Effector memory CD4-positive, alpha-beta T cell (primary cell): ENCODE measurements at regions not wholly inside any gene's neighbourhood (a gene's known extent, or its start where the extent isn't known, plus 50 kb on each side); places are given as distances from the start of the nearest gene placed in this dataset.

Source experiments
- DNase-seq, 3 donors: peaks; one replicate each; pipeline ENCODE4 v3.0.0-alpha.2; 2020
- H3K27ac ChIP-seq: 2 replicates; pipeline ENCODE4 v1.7.0; 2013; ENCODE audit warnings: mild to moderate bottlenecking, low read length, moderate library complexity; ENCODE audit not compliant: insufficient read depth, poor library complexity, severe bottlenecking
- H3K27me3 ChIP-seq: replicated peaks from 2 replicates; pipeline ENCODE4 v1.7.0; 2013; ENCODE audit warnings: mild to moderate bottlenecking, low read length; ENCODE audit not compliant: insufficient read depth, control insufficient read depth, poor library complexity, severe bottlenecking
- H3K36me3 ChIP-seq: 2 replicates; pipeline ENCODE4 v1.7.0; 2013; ENCODE audit warnings: mild to moderate bottlenecking, low read length, moderate library complexity; ENCODE audit not compliant: control insufficient read depth, insufficient read depth
- H3K4me1 ChIP-seq: 2 replicates; pipeline ENCODE4 v1.7.0; 2013; ENCODE audit warnings: low read length, mild to moderate bottlenecking; ENCODE audit not compliant: control insufficient read depth, insufficient read depth, poor library complexity, severe bottlenecking
- H3K4me3 ChIP-seq: 2 replicates; pipeline ENCODE4 v1.7.0; 2013; ENCODE audit warnings: low read length, low read depth, mild to moderate bottlenecking; ENCODE audit not compliant: insufficient read depth, poor library complexity, severe bottlenecking
- H3K9me3 ChIP-seq: 2 replicates; pipeline ENCODE4 v1.7.0; 2013; ENCODE audit warnings: mild to moderate bottlenecking, low read length, moderate library complexity; ENCODE audit not compliant: control insufficient read depth

GRCh38 chr2:64359892-64360657 is 93.9 kb upstream of the LGALSL start:
- Histone ChIP-seq H3K27me3 (no peaks in the 10 kb centered on the region), H3K9me3 (no peaks in the 10 kb centered on the region), H3K4me3 (no peak overlapping the region), H3K36me3 (no peaks in the 10 kb centered on the region), H3K27ac (no peak overlapping the region), H3K4me1 (no peaks in the 10 kb centered on the region)
- no peak for DNase-seq

GRCh38 chr2:64361151-64361938 is 92.6 kb upstream of the LGALSL start:
- Histone ChIP-seq H3K36me3 (no peaks in the 10 kb centered on the region), H3K4me1 (no peaks in the 10 kb centered on the region), H3K9me3 (no peaks in the 10 kb centered on the region), H3K4me3 (no peak overlapping the region), H3K27ac (no peak overlapping the region), H3K27me3 (no peaks in the 10 kb centered on the region)
- DNase-seq: no peak

GRCh38 chr2:64362562-64363026 is 91.4 kb upstream of the LGALSL start:
- no peaks in the 10 kb centered on the region for H3K4me1 ChIP-seq
- no peak overlapping the region for H3K4me3 ChIP-seq
- H3K27ac ChIP-seq: no peak overlapping the region
- no peaks in the 10 kb centered on the region for H3K27me3 ChIP-seq
- H3K9me3 ChIP-seq: no peaks in the 10 kb centered on the region
- DNase-seq: no peak
- no peaks in the 10 kb centered on the region for H3K36me3 ChIP-seq

- Histone ChIP-seq H3K4me1 (no peaks in the 10 kb centered on the region), H3K36me3 (no peaks in the 10 kb centered on the region), H3K4me3 (no peak overlapping the region), H3K27ac (no peak overlapping the region), H3K9me3 (no peaks in the 10 kb centered on the region), H3K27me3 (no peaks in the 10 kb centered on the region)
- no peak for DNase-seq
Observed at GRCh38 chr2:64363140-64363539, 90.8 kb upstream of the LGALSL start.

GRCh38 chr2:64363848-64364247 is 90.1 kb upstream of the LGALSL start:
- no peak overlapping the region for H3K27ac ChIP-seq
- H3K27me3 ChIP-seq: no peaks in the 10 kb centered on the region
- H3K4me3 ChIP-seq: no peak overlapping the region
- no peak for DNase-seq
- no peaks in the 10 kb centered on the region for H3K36me3 ChIP-seq
- H3K9me3 ChIP-seq: no peaks in the 10 kb centered on the region
- H3K4me1 ChIP-seq: no peaks in the 10 kb centered on the region

GRCh38 chr2:64367444-64368232 is 86.3 kb upstream of the LGALSL start:
- Histone ChIP-seq H3K4me3 (no peak overlapping the region), H3K4me1 (no peaks in the 10 kb centered on the region), H3K27ac (no peak overlapping the region), H3K27me3 (no peaks in the 10 kb centered on the region), H3K36me3 (no peaks in the 10 kb centered on the region), H3K9me3 (no peaks in the 10 kb centered on the region)
- no peak for DNase-seq

GRCh38 chr2:64369706-64370105 is 84.3 kb upstream of the LGALSL start:
- Histone ChIP-seq H3K9me3 (no peaks in the 10 kb centered on the region), H3K4me3 (no peak overlapping the region), H3K36me3 (no peaks in the 10 kb centered on the region), H3K27ac (no peak overlapping the region), H3K27me3 (no peaks in the 10 kb centered on the region), H3K4me1 (no peaks in the 10 kb centered on the region)
- no peak for DNase-seq

- Histone ChIP-seq H3K27ac (no peak overlapping the region), H3K27me3 (no peaks in the 10 kb centered on the region), H3K4me3 (no peak overlapping the region), H3K36me3 (no peaks in the 10 kb centered on the region), H3K9me3 (no peaks in the 10 kb centered on the region), H3K4me1 (no peaks in the 10 kb centered on the region)
- no peak for DNase-seq
Observed at GRCh38 chr2:64371727-64372126, 82.2 kb upstream of the LGALSL start.

- H3K36me3 ChIP-seq: no peaks in the 10 kb centered on the region
- no peaks in the 10 kb centered on the region for H3K9me3 ChIP-seq
- H3K27me3 ChIP-seq: no peaks in the 10 kb centered on the region
- no peak for DNase-seq
- H3K4me3 ChIP-seq: no peak overlapping the region
- H3K4me1 ChIP-seq: no peaks in the 10 kb centered on the region
- no peak overlapping the region for H3K27ac ChIP-seq
Observed at GRCh38 chr2:64374686-64375085, 79.3 kb upstream of the LGALSL start.
